GM23338 (cell line): ENCODE measurements at regions not wholly inside any gene's neighbourhood (a gene's known extent, or its start where the extent isn't known, plus 50 kb on each side); places are given as distances from the start of the nearest gene placed in this dataset.

Source experiments
- ATAC-seq: fragments of 200-7000 bp; cut with Tn5 transposase; 3 replicates; pipeline ENCODE4 v1.9.1; 2020
- DNase-seq: peaks from one replicate; pipeline ENCODE4 v3.0.0-alpha.2; 2015; ENCODE audit warnings: low spot score
- H2AFZ ChIP-seq: fragments of 200-600 bp; sonication (generic); 2 replicates; pipeline ENCODE4 v1.8.0; 2016; ENCODE audit warnings: antibody characterized with exemption, mild to moderate bottlenecking, moderate library complexity
- H3F3A ChIP-seq: fragments of 200-600 bp; sonication (generic); replicated peaks from 2 replicates; pipeline ENCODE4 v1.8.0; 2017; ENCODE audit warnings: antibody characterized with exemption, mixed run types, low read depth
- H3K27ac ChIP-seq: fragments of 200-600 bp; sonication (generic); 2 replicates; pipeline ENCODE4 v1.6.1; 2016; ENCODE audit warnings: low read depth
- H3K27me3 ChIP-seq: fragments of 200-600 bp; sonication (generic); 2 replicates; pipeline ENCODE4 v1.8.0; 2016; ENCODE audit warnings: mild to moderate bottlenecking, mixed run types, moderate library complexity; ENCODE audit not compliant: insufficient read depth
- H3K36me3 ChIP-seq: fragments of 200-600 bp; sonication (generic); 2 replicates; pipeline ENCODE4 v1.8.0; 2016; ENCODE audit warnings: mild to moderate bottlenecking; ENCODE audit not compliant: insufficient read depth
- H3K4me1 ChIP-seq: fragments of 200-600 bp; sonication (generic); 2 replicates; pipeline ENCODE4 v1.8.0; 2016; ENCODE audit warnings: mild to moderate bottlenecking, moderate library complexity; ENCODE audit not compliant: insufficient read depth
- H3K4me2 ChIP-seq: fragments of 200-600 bp; sonication (generic); 2 replicates; pipeline ENCODE4 v1.7.1; 2017; ENCODE audit warnings: mixed run types
- H3K4me3 ChIP-seq: fragments of 200-600 bp; sonication (generic); 2 replicates; pipeline ENCODE4 v1.6.1; 2016; ENCODE audit warnings: mixed run types
- H3K79me2 ChIP-seq: fragments of 200-600 bp; sonication (generic); replicated peaks from 2 replicates; pipeline ENCODE4 v1.8.0; 2017; ENCODE audit warnings: mild to moderate bottlenecking; ENCODE audit not compliant: insufficient read depth
- H3K9me2 ChIP-seq: fragments of 200-600 bp; sonication (generic); 2 replicates; pipeline ENCODE4 v1.8.0; 2017; ENCODE audit not compliant: insufficient read depth
- H4K20me1 ChIP-seq: fragments of 200-600 bp; sonication (generic); replicated peaks from 2 replicates; pipeline ENCODE4 v1.8.0; 2017; ENCODE audit warnings: mild to moderate bottlenecking; ENCODE audit not compliant: insufficient read depth
- H3K27ac Mint-ChIP-seq: 2 replicates; pipeline ENCODE4 v1.8.0; 2020; ENCODE audit warnings: inconsistent platforms, mild to moderate bottlenecking, moderate library complexity, mixed read lengths
- H3K27me3 Mint-ChIP-seq: 3 replicates; pipeline ENCODE4 v1.8.0; 2022; ENCODE audit warnings: low read depth, mild to moderate bottlenecking, moderate library complexity, mixed read lengths, inconsistent platforms; ENCODE audit not compliant: insufficient read depth, poor library complexity
- H3K36me3 Mint-ChIP-seq: 3 replicates; pipeline ENCODE4 v1.8.0; 2021; ENCODE audit warnings: low read depth, mild to moderate bottlenecking, inconsistent platforms, moderate library complexity, mixed read lengths
- H3K4me1 Mint-ChIP-seq: 3 replicates; pipeline ENCODE4 v1.8.0; 2020; ENCODE audit warnings: mild to moderate bottlenecking, inconsistent platforms, mixed read lengths
- H3K4me3 Mint-ChIP-seq: 3 replicates; pipeline ENCODE4 v1.8.0; 2021; ENCODE audit warnings: moderate library complexity, mild to moderate bottlenecking, inconsistent platforms, mixed read lengths
- H3K9me3 Mint-ChIP-seq: 3 replicates; pipeline ENCODE4 v1.8.0; 2020; ENCODE audit warnings: moderate library complexity, mild to moderate bottlenecking, inconsistent platforms, mixed read lengths
- CREB1 ChIP-seq: fragments of 250-450 bp; sonication (Bioruptor Pico); IDR thresholded peaks from 2 replicates; pipeline ENCODE4 v1.5.0; 2020; ENCODE audit warnings: low read depth, mild to moderate bottlenecking, moderate library complexity
- CTCF ChIP-seq, 2 experiments: fragments of 200-600 bp in 1 of 2; sonication (generic) in 1 of 2; conservative IDR thresholded peaks; 2 replicates each; pipeline versions ENCODE4 v1.5.1 to v1.6.1; 2016 to 2017; ENCODE audit warnings: antibody characterized with exemption in 2 of 2, low read depth in 2 of 2, mild to moderate bottlenecking in 2 of 2, moderate library complexity in 1 of 2
- ETS1 ChIP-seq: IDR thresholded peaks from 2 replicates; pipeline ENCODE4 v1.6.1; 2016; ENCODE audit warnings: antibody characterized with exemption
- EZH2 ChIP-seq: fragments of 200-600 bp; sonication (generic); IDR thresholded peaks from one replicate; pipeline ENCODE4 v1.8.0; 2017; ENCODE audit warnings: antibody characterized with exemption, mild to moderate bottlenecking, low read depth; ENCODE audit not compliant: unreplicated experiment
- EZH2phosphoT487 ChIP-seq: fragments of 200-600 bp; sonication (generic); IDR thresholded peaks from one replicate; pipeline ENCODE4 v1.8.1; 2018; ENCODE audit warnings: antibody characterized with exemption; ENCODE audit not compliant: unreplicated experiment
- JUNB ChIP-seq: IDR thresholded peaks from one replicate; pipeline ENCODE4 v1.6.1; 2016; ENCODE audit warnings: antibody characterized with exemption; ENCODE audit not compliant: unreplicated experiment
- NANOG ChIP-seq: IDR thresholded peaks from 2 replicates; pipeline ENCODE4 v1.6.1; 2016; ENCODE audit warnings: antibody characterized with exemption, borderline replicate concordance
- POLR2AphosphoS5 ChIP-seq: IDR thresholded peaks from 2 replicates; pipeline ENCODE4 v1.6.1; 2016; ENCODE audit warnings: antibody characterized with exemption, low read depth
- STAT1 ChIP-seq: IDR thresholded peaks from one replicate; pipeline ENCODE4 v1.6.1; 2016; ENCODE audit warnings: antibody characterized with exemption; ENCODE audit not compliant: unreplicated experiment
- ZNF114 ChIP-seq: fragments of 250-450 bp; sonication (Bioruptor Pico); IDR thresholded peaks from 2 replicates; pipeline ENCODE4 v1.5.0; 2020; ENCODE audit warnings: mild to moderate bottlenecking, moderate library complexity
- ZNF331 ChIP-seq: fragments of 250-450 bp; sonication (Bioruptor Pico); IDR thresholded peaks from 2 replicates; pipeline ENCODE4 v1.5.0; 2020; ENCODE audit warnings: low read depth, mild to moderate bottlenecking, moderate library complexity
- ZNF462 ChIP-seq: fragments of 250-450 bp; sonication (Bioruptor Pico); IDR thresholded peaks from 2 replicates; pipeline ENCODE4 v1.5.0; 2020; ENCODE audit warnings: mild to moderate bottlenecking, moderate library complexity
- TF ChIP-seq, protein P1 (sequence below): IDR thresholded peaks from one replicate; pipeline ENCODE4 v1.6.1; 2018; ENCODE audit warnings: antibody characterized with exemption; ENCODE audit not compliant: unreplicated experiment

DNA sequence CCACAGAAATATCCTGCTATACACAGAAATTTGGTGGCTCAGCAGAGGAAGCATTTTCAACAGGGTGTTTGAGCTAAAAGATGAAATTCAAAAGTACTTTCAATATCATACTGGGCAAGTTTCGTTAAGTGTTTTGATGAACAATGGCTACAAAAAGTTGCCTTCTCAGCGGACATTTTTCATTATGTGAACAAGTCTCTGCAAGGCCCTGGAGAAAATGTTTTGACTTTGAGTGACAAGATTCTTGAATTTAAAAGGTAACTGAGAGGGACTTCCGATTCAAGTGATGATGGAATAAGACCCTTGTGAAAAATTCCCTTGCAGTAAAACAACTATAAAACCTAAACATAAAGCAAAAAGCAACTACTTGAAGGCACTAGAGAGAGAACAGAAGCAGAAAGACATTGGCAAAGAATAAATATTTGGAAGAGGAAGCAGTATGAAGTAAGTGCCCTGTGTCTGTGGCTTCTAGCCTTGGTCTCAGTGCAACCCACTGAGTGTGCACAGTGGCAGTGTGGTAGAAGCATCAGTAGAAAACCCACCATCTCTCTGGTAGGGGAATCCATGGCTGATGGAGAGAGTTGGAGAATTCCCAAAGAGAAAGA lies 62.5 kb upstream of the NAMPT start:
- no peak for ATAC-seq
- no peak for TF ChIP-seq JUNB
- TF ChIP-seq EZH2phosphoT487, result no peak
- TF ChIP-seq CTCF (conservative IDR thresholded peaks at IDR 0.05; ENCODE audit: low read depth in 2 of 2), result no peak
- TF ChIP-seq NANOG, result no peak
- TF ChIP-seq ZNF114 (CRISPR knock-in tag), result no peak
- TF ChIP-seq STAT1, result no peak
- no peak for TF ChIP-seq ZNF331 (CRISPR knock-in tag)
- no peak for TF ChIP-seq CREB1 (CRISPR knock-in tag)
- no peak for TF ChIP-seq ETS1
- no peak for TF ChIP-seq ZNF462
- TF ChIP-seq, protein P1, sequence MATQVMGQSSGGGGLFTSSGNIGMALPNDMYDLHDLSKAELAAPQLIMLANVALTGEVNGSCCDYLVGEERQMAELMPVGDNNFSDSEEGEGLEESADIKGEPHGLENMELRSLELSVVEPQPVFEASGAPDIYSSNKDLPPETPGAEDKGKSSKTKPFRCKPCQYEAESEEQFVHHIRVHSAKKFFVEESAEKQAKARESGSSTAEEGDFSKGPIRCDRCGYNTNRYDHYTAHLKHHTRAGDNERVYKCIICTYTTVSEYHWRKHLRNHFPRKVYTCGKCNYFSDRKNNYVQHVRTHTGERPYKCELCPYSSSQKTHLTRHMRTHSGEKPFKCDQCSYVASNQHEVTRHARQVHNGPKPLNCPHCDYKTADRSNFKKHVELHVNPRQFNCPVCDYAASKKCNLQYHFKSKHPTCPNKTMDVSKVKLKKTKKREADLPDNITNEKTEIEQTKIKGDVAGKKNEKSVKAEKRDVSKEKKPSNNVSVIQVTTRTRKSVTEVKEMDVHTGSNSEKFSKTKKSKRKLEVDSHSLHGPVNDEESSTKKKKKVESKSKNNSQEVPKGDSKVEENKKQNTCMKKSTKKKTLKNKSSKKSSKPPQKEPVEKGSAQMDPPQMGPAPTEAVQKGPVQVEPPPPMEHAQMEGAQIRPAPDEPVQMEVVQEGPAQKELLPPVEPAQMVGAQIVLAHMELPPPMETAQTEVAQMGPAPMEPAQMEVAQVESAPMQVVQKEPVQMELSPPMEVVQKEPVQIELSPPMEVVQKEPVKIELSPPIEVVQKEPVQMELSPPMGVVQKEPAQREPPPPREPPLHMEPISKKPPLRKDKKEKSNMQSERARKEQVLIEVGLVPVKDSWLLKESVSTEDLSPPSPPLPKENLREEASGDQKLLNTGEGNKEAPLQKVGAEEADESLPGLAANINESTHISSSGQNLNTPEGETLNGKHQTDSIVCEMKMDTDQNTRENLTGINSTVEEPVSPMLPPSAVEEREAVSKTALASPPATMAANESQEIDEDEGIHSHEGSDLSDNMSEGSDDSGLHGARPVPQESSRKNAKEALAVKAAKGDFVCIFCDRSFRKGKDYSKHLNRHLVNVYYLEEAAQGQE, result no peak
- no peak for TF ChIP-seq EZH2
- TF ChIP-seq POLR2AphosphoS5, result no peak

More for the DNA sequence above, 62.5 kb upstream of the NAMPT start:
- no peak overlapping the region for H3K4me3 ChIP-seq
- H3K4me1 ChIP-seq, result no peaks in the 10 kb centered on the region
- H4K20me1 ChIP-seq, result no peaks in the 10 kb centered on the region
- no peaks in the 10 kb centered on the region for H3K27me3 ChIP-seq
- H3F3A ChIP-seq, result no peaks in the 10 kb centered on the region
- no peak overlapping the region for H2AFZ ChIP-seq
- no peaks in the 10 kb centered on the region for H3K79me2 ChIP-seq
- no peak overlapping the region for H3K27ac Mint-ChIP-seq
- no peaks in the 10 kb centered on the region for H3K27me3 Mint-ChIP-seq
- H3K27ac ChIP-seq, result no peak overlapping the region
- H3K4me2 ChIP-seq, result no peak overlapping the region
- H3K36me3 ChIP-seq, result no peaks in the 10 kb centered on the region
- no peaks in the 10 kb centered on the region for H3K4me1 Mint-ChIP-seq
- no peak for DNase-seq
- no peak overlapping the region for H3K4me3 Mint-ChIP-seq
- peaks cover 5% of the 10 kb centered on the region; the same call in 1 of the 2 replicates for H3K9me2 ChIP-seq
- peaks cover 17% of the 10 kb centered on the region for H3K9me3 Mint-ChIP-seq
- H3K36me3 Mint-ChIP-seq, result peaks cover 4% of the 10 kb centered on the region; the same call in 2 of the 3 replicates
